NCI-H2196 (cell line): ENCODE measurements at regions not wholly inside any gene's neighbourhood (a gene's known extent, or its start where the extent isn't known, plus 50 kb on each side); places are given as distances from the start of the nearest gene placed in this dataset.
"Not testable (repeated sequence)": the region's sequence is repeated elsewhere in the genome, so short reads cannot be mapped to it uniquely, and the experiment has no call there.

Experiments
- DNase-seq: peaks from one replicate; lab custom pipeline; 2025; ENCODE audit not compliant: unreplicated experiment; lab: John Stamatoyannopoulos, UW

GRCh38 chr12:90233168-90234100 is 524.8 kb upstream of the ATP2B1 start:
- DNase-seq: no peak

DNA sequence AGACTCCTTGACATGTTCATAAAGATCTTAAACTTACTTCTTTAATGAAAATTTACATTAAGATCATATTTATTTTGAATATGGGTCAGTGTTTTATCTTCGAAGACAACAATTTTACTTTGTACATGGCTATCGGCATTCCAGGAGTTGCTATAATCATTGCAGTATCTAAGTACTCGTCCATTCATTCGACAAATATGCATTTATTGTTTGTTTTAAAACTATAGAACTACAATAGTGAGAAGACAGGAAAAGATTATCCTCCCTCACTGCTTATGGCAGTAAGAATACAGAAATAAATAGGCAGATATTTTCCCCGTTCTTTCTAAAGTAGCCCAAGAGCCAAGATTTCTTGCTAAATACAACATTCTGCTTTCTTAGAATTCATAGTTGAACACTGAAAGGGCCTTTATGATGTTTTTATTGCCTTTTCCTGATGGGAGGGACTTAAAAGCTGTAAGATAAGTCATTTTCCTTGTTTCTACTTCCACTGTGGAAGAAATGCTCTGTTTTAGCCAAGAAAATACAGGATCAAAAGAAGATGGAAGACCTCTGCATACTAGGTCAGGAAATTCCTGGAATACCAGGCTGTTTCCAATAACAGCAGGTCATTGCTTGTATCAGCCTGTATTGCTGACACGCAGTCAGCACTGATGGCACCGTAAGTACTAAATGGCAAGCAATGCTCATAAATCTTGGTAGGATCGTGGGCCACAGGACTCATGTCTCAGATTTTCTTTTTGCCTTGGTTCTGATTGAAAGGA is 521.0 kb upstream of the ATP2B1 start:
- DNase-seq: no peak

DNA sequence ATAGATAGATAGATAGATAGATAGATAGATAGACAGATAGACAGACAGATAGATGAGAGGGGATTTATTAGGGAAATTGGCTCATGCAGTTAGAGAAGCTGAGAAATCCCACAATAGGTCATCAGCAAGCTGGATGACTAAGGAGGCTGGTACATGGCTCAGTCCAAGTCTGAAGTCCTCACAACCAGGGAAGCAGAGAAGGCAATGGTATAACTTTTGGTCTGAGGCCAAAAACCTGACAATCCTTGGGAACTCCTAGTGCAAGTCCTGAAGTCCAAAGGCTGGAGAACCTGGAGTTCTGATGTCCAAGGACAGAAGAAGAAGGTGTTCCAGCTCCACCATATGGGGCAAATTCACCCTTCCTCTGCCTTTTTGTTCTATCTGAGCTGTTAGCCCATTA is 517.6 kb upstream of the ATP2B1 start:
- DNase-seq: no peak

- DNase-seq: no peak
Measured at GRCh38 chr12:90216815-90217214, 508.2 kb upstream of the ATP2B1 start.

GRCh38 chr12:90216020-90216552 is 507.4 kb upstream of the ATP2B1 start:
- no peak for DNase-seq

- no peak for DNase-seq
Measured at GRCh38 chr12:90211017-90211416, 502.4 kb upstream of the ATP2B1 start.

DNA sequence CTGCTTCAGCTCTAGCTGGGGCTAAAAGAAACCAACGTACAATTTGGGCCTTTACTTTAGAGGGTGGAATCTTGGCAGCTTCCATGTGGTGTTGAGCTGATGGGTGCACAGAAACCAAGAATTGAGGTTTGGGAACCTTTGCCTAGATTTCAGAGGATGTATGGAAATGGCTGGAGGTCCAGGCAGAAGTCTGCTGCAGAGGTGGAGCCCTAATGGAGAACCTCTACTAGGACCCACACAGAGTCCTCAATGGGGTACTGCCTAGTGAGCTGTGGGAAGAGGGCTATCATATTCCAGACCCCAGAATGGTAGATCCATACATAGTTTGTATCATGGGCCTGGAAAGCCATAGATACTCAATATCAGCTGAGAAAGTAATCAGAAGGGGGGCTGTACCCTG is 500.4 kb upstream of the ATP2B1 start:
- DNase-seq: no peak

DNA sequence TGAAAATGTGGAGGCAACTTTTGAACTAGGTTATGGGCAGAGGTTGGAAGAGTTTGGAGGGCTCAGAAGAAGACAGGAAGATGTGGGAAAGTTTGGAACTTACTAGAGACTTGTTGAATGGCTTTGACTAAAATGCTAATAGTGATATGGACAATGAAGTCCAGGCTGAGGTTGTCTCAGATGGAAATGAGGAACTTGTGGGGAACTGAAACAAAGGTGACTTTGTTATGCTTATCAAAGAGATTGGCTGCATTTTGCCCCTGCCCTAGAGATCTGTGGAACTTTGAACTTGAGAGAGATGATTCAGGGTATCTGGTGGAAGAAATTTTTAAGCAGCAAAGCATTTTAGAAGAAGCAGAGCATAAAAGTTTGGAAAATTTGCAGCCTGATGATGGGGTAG is 499.7 kb upstream of the ATP2B1 start:
- DNase-seq: not testable (repeated sequence)

GRCh38 chr12:90207799-90208198 is 499.2 kb upstream of the ATP2B1 start:
- no peak for DNase-seq

- DNase-seq: no peak
Measured at GRCh38 chr12:90205165-90205564, 496.5 kb upstream of the ATP2B1 start.

DNA sequence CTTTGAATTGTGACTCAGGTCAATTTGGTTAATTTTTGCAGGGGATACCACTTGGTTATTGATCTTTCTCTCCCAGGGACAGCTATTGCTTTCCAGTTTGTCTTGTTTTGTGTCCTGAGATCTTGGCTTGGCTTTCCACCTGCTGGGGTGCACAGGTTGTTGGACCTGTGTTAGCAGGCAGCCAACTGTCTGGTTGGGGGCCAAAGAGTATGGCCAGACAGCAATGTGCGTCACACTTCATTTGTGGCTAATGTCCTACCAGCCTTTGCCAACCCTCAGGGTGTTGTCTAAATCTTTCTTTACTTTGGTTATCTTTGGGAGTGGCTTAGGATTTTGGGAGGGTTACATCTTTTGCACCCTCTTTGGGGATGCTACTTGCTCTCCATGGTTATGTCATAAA is 494.9 kb upstream of the ATP2B1 start:
- DNase-seq: no peak

GRCh38 chr12:90199006-90199405 is 490.4 kb upstream of the ATP2B1 start:
- no peak for DNase-seq

GRCh38 chr12:90193500-90193899 is 484.9 kb upstream of the ATP2B1 start:
- no peak for DNase-seq

GRCh38 chr12:90188857-90189256 is 480.2 kb upstream of the ATP2B1 start:
- no peak for DNase-seq

GRCh38 chr12:90183201-90183600 is 474.6 kb upstream of the ATP2B1 start:
- no peak for DNase-seq

GRCh38 chr12:90181216-90181615 is 472.6 kb upstream of the ATP2B1 start:
- DNase-seq: no peak

- no peak for DNase-seq
Measured at GRCh38 chr12:90174956-90175355, 466.3 kb upstream of the ATP2B1 start.

- no peak for DNase-seq
Measured at GRCh38 chr12:90174198-90174510, 465.5 kb upstream of the ATP2B1 start.

GRCh38 chr12:90173499-90174197 is 465.0 kb upstream of the ATP2B1 start:
- no peak for DNase-seq

DNA sequence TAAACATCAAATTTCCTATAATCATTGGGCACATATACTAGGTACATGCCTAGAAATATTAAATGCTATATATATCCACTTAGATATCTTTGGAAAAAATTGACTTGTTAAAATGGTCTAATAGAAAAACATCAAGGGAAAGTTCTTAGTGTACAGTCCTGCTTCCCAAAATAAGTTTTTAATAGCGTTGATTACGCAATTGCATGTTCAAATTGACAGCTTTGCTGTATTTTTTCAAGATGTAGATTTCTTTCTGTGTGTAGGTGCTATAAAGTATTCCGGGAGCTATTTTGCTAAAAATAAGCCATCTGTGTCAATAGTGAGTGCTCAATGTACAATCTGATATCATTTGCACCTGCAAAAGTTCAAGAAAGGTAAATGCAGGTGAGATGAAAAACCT is 463.9 kb upstream of the ATP2B1 start:
- DNase-seq: no peak

GRCh38 chr12:90170740-90171139 is 462.1 kb upstream of the ATP2B1 start:
- no peak for DNase-seq
